ENCODE measurements at regions not wholly inside any gene's neighbourhood (a gene's known extent, or its start where the extent isn't known, plus 50 kb on each side); places are given as distances from the start of the nearest gene placed in this dataset.
"Not testable (repeated sequence)": the region's sequence is repeated elsewhere in the genome, so short reads cannot be mapped to it uniquely, and the experiment has no call there.

GRCh38 chr4:119954487-119954886 is 112.2 kb downstream of the MAD2L1 start:
- H2BK5ac ChIP-seq (ENCODE audit: low read depth, low read length, poor library complexity, severe bottlenecking); BruUV-seq (replicated peaks); in situ Hi-C loops (cut with MboI; ENCODE audit: low sequenced_read_pairs): not testable (repeated sequence)

More at GRCh38 chr4:119954487-119954886, 112.2 kb downstream of the MAD2L1 start:
- H3K23ac ChIP-seq (ENCODE audit: low read depth, low read length); H4K91ac ChIP-seq (ENCODE audit: insufficient read depth, low read depth, low read length); H3K4ac ChIP-seq (ENCODE audit: low read depth, low read length); H4K8ac ChIP-seq (ENCODE audit: low read depth in 2 of 2, low read length in 2 of 2); ATAC-seq (ENCODE audit: low read depth); H3K4me2 ChIP-seq (ENCODE audit: low read depth, low read length); H2BK20ac ChIP-seq (ENCODE audit: low read depth, low read length); dilution Hi-C loops (cut with HindIII; ENCODE audit: low sequenced_read_pairs, unreplicated experiment); H4K5ac ChIP-seq (ENCODE audit: low read depth, low read length); H2AK5ac ChIP-seq (ENCODE audit: low read depth, low read length); POLR2A ChIA-PET (ENCODE audit: unreplicated experiment); H3K4me1 ChIP-seq (ENCODE audit: control insufficient read depth, insufficient read depth, low read length); H2BK15ac ChIP-seq (ENCODE audit: low read depth, low read length); H3K79me1 ChIP-seq (ENCODE audit: low read depth in 1 of 2, low read length in 2 of 2); H3K4me3 ChIP-seq (ENCODE audit: insufficient read depth, low read depth, low read length); DNase-seq; intact Hi-C loops (cut with micrococcal nuclease); H3K18ac ChIP-seq (ENCODE audit: low read depth, low read length); H2BK120ac ChIP-seq (ENCODE audit: low read depth, low read length); H4K20me1 ChIP-seq (ENCODE audit: insufficient read depth, low read length); H3K9me3 ChIP-seq (ENCODE audit: control insufficient read depth, insufficient read depth, low read length); H3K9ac ChIP-seq (ENCODE audit: low read depth, low read length); H3K27ac ChIP-seq (ENCODE audit: insufficient read depth, low read length); H3K27me3 ChIP-seq (ENCODE audit: control insufficient read depth, insufficient read depth, low read length); H2AK9ac ChIP-seq (replicated peaks; ENCODE audit: low read depth, low read length, poor library complexity); H2AFZ ChIP-seq (replicated peaks; ENCODE audit: low read length, poor library complexity); H3K36me3 ChIP-seq (ENCODE audit: control insufficient read depth, insufficient read depth, low read length); H3K56ac ChIP-seq (ENCODE audit: extremely low read depth, insufficient read depth, low read length); H3K9me1 ChIP-seq (ENCODE audit: insufficient read depth, low read length); H3K14ac ChIP-seq (replicated peaks; ENCODE audit: low read depth, low read length): not testable (repeated sequence)
- WGBS, 2 experiments (ENCODE audit: extremely low coverage in 2 of 2, insufficient read length in 1 of 2), result 97% methylated on average over 10 of the region's 18 CpGs; no CpG with 5 or more reads in 1 of the 2 experiments
- CTCF ChIA-PET, result interaction anchor here (2.4 kb wide), 1 partner anchor 8 kb away, joined by 6 read pairs; no protein-coding TSS in a partner anchor
